Activated CD4-positive, alpha-beta T cell treated with anti-CD3 and anti-CD28 coated beads for 36 hours (primary cell): ENCODE measurements at regions not wholly inside any gene's neighbourhood (a gene's known extent, or its start where the extent isn't known, plus 50 kb on each side); places are given as distances from the start of the nearest gene placed in this dataset.

Source experiments
- ATAC-seq: fragments of 200-7000 bp; cut with Tn5 transposase; one replicate; pipeline ENCODE4 v1.10.0; 2021; ENCODE audit warnings: mild to moderate bottlenecking, moderate library complexity
- CTCF ChIA-PET: fragments of 350-600 bp; sonication (Branson Sonifier 250); formaldehyde crosslinking; loops from one replicate; lab custom pipeline; 2021; ENCODE audit warnings: antibody characterized with exemption; lab: Charles Lee
- POLR2A ChIA-PET: fragments of 350-600 bp; sonication (Branson Sonifier 250); formaldehyde crosslinking; loops from one replicate; lab custom pipeline; 2021; ENCODE audit warnings: antibody characterized with exemption, inconsistent platforms; lab: Charles Lee
- DNase-seq: peaks from one replicate; pipeline ENCODE4 v3.0.0-alpha.2; 2020
- H3K27ac Mint-ChIP-seq: one replicate; pipeline ENCODE4 v1.8.0; 2021; ENCODE audit warnings: mixed read lengths
- H3K27me3 Mint-ChIP-seq: one replicate; pipeline ENCODE4 v1.8.0; 2021; ENCODE audit warnings: mixed read lengths
- H3K36me3 Mint-ChIP-seq: one replicate; pipeline ENCODE4 v1.8.0; 2021; ENCODE audit warnings: low read depth, mixed read lengths
- H3K4me1 Mint-ChIP-seq: one replicate; pipeline ENCODE4 v1.8.0; 2021; ENCODE audit warnings: mixed read lengths
- H3K4me3 Mint-ChIP-seq: one replicate; pipeline ENCODE4 v1.8.0; 2021; ENCODE audit warnings: mild to moderate bottlenecking, moderate library complexity, mixed read lengths
- H3K9me3 Mint-ChIP-seq: one replicate; pipeline ENCODE4 v1.8.0; 2021; ENCODE audit warnings: low read depth, mixed read lengths
- intact Hi-C, 2 experiments: fragments of 100-400 bp; cut with DNase I in 1 of 2; cut with micrococcal nuclease in 1 of 2; formaldehyde crosslinking; loops; one replicate each; pipeline versions ENCODE4 v1.14.2 to v1.15.1; 2022 to 2024; cut with DNase I, micrococcal nuclease

- ATAC-seq: no peak
- POLR2A ChIA-PET: no interaction called here
- Mint-ChIP-seq H3K4me1 (no peaks in the 10 kb centered on the region), H3K27me3 (peaks cover 3% of the 10 kb centered on the region), H3K9me3 (no peaks in the 10 kb centered on the region), H3K36me3 (no peaks in the 10 kb centered on the region), H3K27ac (no peak overlapping the region), H3K4me3 (no peak overlapping the region)
- DNase-seq: no peak
- intact Hi-C loops: loop anchor here (2.0 to 10.0 kb wide), 4 partner anchors 184 to 1295 kb away; no protein-coding TSS in a partner anchor
- CTCF ChIA-PET: interaction anchor here (1.0 kb wide), 1 partner anchor 10 kb away, joined by 3 read pairs; no protein-coding TSS in a partner anchor
These were observed 341.2 kb downstream of the PIK3C3 start for GRCh38 chr18:42296192-42296591.

GRCh38 chr18:42296723-42297122, 341.7 kb downstream of the PIK3C3 start:
- H3K27ac Mint-ChIP-seq: no peak overlapping the region
- no peak overlapping the region for H3K4me3 Mint-ChIP-seq
- ATAC-seq (no peak), DNase-seq (no peak)
- H3K36me3 Mint-ChIP-seq: no peaks in the 10 kb centered on the region
- ChIA-PET POLR2A (no interaction called here), CTCF (interaction anchor here (0.7 to 1.0 kb wide), 2 partner anchors 9 to 191 kb away, joined by 3 to 4 read pairs; no protein-coding TSS in a partner anchor)
- H3K9me3 Mint-ChIP-seq: no peaks in the 10 kb centered on the region
- H3K4me1 Mint-ChIP-seq: no peaks in the 10 kb centered on the region
- intact Hi-C loops: loop anchor here (2.0 to 10.0 kb wide), 4 partner anchors 184 to 1294 kb away; no protein-coding TSS in a partner anchor
- H3K27me3 Mint-ChIP-seq: peaks cover 3% of the 10 kb centered on the region

GRCh38 chr18:42298759-42299675, 344.0 kb downstream of the PIK3C3 start:
- H3K27me3 Mint-ChIP-seq: peaks cover 6% of the 10 kb centered on the region
- H3K4me1 Mint-ChIP-seq: no peaks in the 10 kb centered on the region
- ChIA-PET CTCF (interaction anchor here (0.7 to 2.3 kb wide), 15 partner anchors 7 to 974 kb away, joined by 3 to 13 read pairs (median 4); no protein-coding TSS in a partner anchor), POLR2A (no interaction called here)
- H3K27ac Mint-ChIP-seq: no peak overlapping the region
- H3K36me3 Mint-ChIP-seq: no peaks in the 10 kb centered on the region
- intact Hi-C loops: loop anchor here (2.0 to 10.0 kb wide), 6 partner anchors 187 to 1266 kb away; no protein-coding TSS in a partner anchor
- ATAC-seq (no peak), DNase-seq (peak; percentile 77)
- H3K9me3 Mint-ChIP-seq: no peaks in the 10 kb centered on the region
- no peak overlapping the region for H3K4me3 Mint-ChIP-seq

- DNase-seq: no peak
- no peak for ATAC-seq
- H3K9me3 Mint-ChIP-seq: no peaks in the 10 kb centered on the region
- CTCF ChIA-PET: interaction anchor here (0.7 to 1.9 kb wide), 3 partner anchors 8 to 744 kb away, joined by 3 to 8 read pairs (median 3); no protein-coding TSS in a partner anchor
- H3K27me3 Mint-ChIP-seq: peaks cover 4% of the 10 kb centered on the region
- H3K4me3 Mint-ChIP-seq: no peak overlapping the region
- POLR2A ChIA-PET: no interaction called here
- intact Hi-C loops: no loop called here
- H3K27ac Mint-ChIP-seq: no peak overlapping the region
- no peaks in the 10 kb centered on the region for H3K36me3 Mint-ChIP-seq
- H3K4me1 Mint-ChIP-seq: no peaks in the 10 kb centered on the region
These were observed 351.0 kb downstream of the PIK3C3 start for GRCh38 chr18:42305869-42306593.

- Mint-ChIP-seq H3K27me3 (peaks cover 4% of the 10 kb centered on the region), H3K4me1 (no peaks in the 10 kb centered on the region), H3K27ac (no peak overlapping the region), H3K9me3 (no peaks in the 10 kb centered on the region), H3K36me3 (no peaks in the 10 kb centered on the region), H3K4me3 (no peak overlapping the region)
- POLR2A ChIA-PET: no interaction called here
- ATAC-seq (no peak), DNase-seq (no peak)
- CTCF ChIA-PET: interaction anchor here (0.7 to 1.9 kb wide), 3 partner anchors 8 to 744 kb away, joined by 3 to 8 read pairs (median 3); no protein-coding TSS in a partner anchor
- intact Hi-C loops: no loop called here
These were observed 351.6 kb downstream of the PIK3C3 start for GRCh38 chr18:42306594-42306980.

- H3K27ac Mint-ChIP-seq: no peak overlapping the region
- peaks cover 1% of the 10 kb centered on the region for H3K27me3 Mint-ChIP-seq
- ATAC-seq (no peak), DNase-seq (no peak)
- no peaks in the 10 kb centered on the region for H3K4me1 Mint-ChIP-seq
- CTCF ChIA-PET: no interaction called here
- POLR2A ChIA-PET: no interaction called here
- intact Hi-C loops: no loop called here
- H3K36me3 Mint-ChIP-seq: no peaks in the 10 kb centered on the region
- H3K9me3 Mint-ChIP-seq: no peaks in the 10 kb centered on the region
- H3K4me3 Mint-ChIP-seq: no peak overlapping the region
These were observed 355.9 kb downstream of the PIK3C3 start for GRCh38 chr18:42310956-42311355.

- Mint-ChIP-seq H3K27me3 (no peaks in the 10 kb centered on the region), H3K4me1 (no peaks in the 10 kb centered on the region), H3K27ac (no peak overlapping the region), H3K36me3 (no peaks in the 10 kb centered on the region), H3K4me3 (no peak overlapping the region), H3K9me3 (no peaks in the 10 kb centered on the region)
- intact Hi-C loops: no loop called here
- ChIA-PET CTCF (no interaction called here), POLR2A (no interaction called here)
- DNase-seq (no peak), ATAC-seq (no peak)
These were observed 371.7 kb downstream of the PIK3C3 start for GRCh38 chr18:42326752-42327151.

- POLR2A ChIA-PET: no interaction called here
- ATAC-seq: no peak
- Mint-ChIP-seq H3K4me3 (no peak overlapping the region), H3K27me3 (no peaks in the 10 kb centered on the region), H3K27ac (no peak overlapping the region), H3K9me3 (no peaks in the 10 kb centered on the region), H3K36me3 (no peaks in the 10 kb centered on the region), H3K4me1 (no peaks in the 10 kb centered on the region)
- CTCF ChIA-PET: interaction anchor here (1.1 kb wide), 1 partner anchor 30 kb away, joined by 3 read pairs; no protein-coding TSS in a partner anchor
- DNase-seq: no peak
- intact Hi-C loops: no loop called here
These were observed 373.9 kb downstream of the PIK3C3 start for GRCh38 chr18:42328931-42329330.

GRCh38 chr18:42330296-42330695, 375.3 kb downstream of the PIK3C3 start:
- Mint-ChIP-seq H3K27me3 (no peaks in the 10 kb centered on the region), H3K4me3 (no peak overlapping the region), H3K36me3 (no peaks in the 10 kb centered on the region), H3K4me1 (no peaks in the 10 kb centered on the region), H3K9me3 (no peaks in the 10 kb centered on the region), H3K27ac (no peak overlapping the region)
- DNase-seq (no peak), ATAC-seq (no peak)
- ChIA-PET POLR2A (no interaction called here), CTCF (no interaction called here)
- intact Hi-C loops: no loop called here

- peaks cover 4% of the 10 kb centered on the region for H3K27me3 Mint-ChIP-seq
- no peak overlapping the region for H3K27ac Mint-ChIP-seq
- POLR2A ChIA-PET: no interaction called here
- peaks cover 2% of the 10 kb centered on the region for H3K9me3 Mint-ChIP-seq
- no peaks in the 10 kb centered on the region for H3K4me1 Mint-ChIP-seq
- CTCF ChIA-PET: no interaction called here
- H3K36me3 Mint-ChIP-seq: no peaks in the 10 kb centered on the region
- DNase-seq (no peak), ATAC-seq (no peak)
- H3K4me3 Mint-ChIP-seq: no peak overlapping the region
- intact Hi-C loops: no loop called here
These were observed 378.5 kb downstream of the PIK3C3 start for GRCh38 chr18:42333558-42333957.

- Mint-ChIP-seq H3K27ac (no peak overlapping the region), H3K27me3 (peaks cover 4% of the 10 kb centered on the region), H3K4me1 (no peaks in the 10 kb centered on the region), H3K9me3 (peaks cover 2% of the 10 kb centered on the region), H3K4me3 (no peak overlapping the region), H3K36me3 (no peaks in the 10 kb centered on the region)
- ChIA-PET POLR2A (no interaction called here), CTCF (no interaction called here)
- ATAC-seq (no peak), DNase-seq (no peak)
- intact Hi-C loops: no loop called here
These were observed 379.9 kb downstream of the PIK3C3 start for GRCh38 chr18:42334931-42335330.
